Stimulated activated CD4-positive, alpha-beta T cell treated with anti-CD3 and anti-CD28 coated beads, Interleukin-4, amount 100 ng/mL, for 24 hours (primary cell): ENCODE measurements at regions not wholly inside any gene's neighbourhood (a gene's known extent, or its start where the extent isn't known, plus 50 kb on each side); places are given as distances from the start of the nearest gene placed in this dataset.

ENCODE experiments used
- DNase-seq: peaks from one replicate; pipeline ENCODE4 v3.0.0-alpha.2; 2020

DNA sequence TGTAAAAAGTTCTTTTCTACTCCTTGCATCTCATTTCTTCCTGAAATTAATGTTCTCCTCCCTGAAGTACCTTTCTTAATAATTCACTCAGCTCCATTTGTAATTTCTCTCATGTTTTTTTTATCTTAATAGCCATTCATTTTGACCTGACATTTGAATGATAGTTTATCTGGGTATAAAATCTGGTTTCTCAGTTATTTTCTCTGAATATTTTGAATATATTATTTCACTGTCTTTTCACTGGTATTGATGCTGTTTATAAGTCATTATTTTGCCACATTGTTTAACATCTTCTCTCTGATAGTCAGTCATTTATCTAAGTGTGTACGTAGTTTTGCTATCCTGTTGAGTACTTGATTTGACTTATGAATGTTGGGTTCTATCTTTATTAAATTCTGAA lies 68.8 kb upstream of the ARHGAP18 start:
- no peak for DNase-seq

DNA sequence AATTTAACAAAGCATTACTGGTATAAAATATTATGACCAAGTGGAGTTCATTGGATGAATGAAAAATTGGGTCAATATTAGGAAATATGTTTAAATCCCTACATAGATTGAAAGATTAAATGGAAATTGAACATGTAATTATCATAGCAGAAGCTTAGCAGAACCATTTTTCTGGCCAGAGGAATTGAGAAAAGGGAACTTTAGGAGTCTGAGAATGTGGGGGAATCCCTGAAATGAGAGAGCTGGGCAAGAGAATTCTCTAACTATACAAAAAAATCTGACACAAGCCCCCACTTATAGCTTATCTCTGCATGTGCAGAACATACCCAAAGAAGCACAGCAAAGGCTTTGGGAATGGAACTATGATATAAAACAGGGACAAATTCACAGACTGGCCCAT lies 67.4 kb upstream of the ARHGAP18 start:
- DNase-seq: no peak

DNA sequence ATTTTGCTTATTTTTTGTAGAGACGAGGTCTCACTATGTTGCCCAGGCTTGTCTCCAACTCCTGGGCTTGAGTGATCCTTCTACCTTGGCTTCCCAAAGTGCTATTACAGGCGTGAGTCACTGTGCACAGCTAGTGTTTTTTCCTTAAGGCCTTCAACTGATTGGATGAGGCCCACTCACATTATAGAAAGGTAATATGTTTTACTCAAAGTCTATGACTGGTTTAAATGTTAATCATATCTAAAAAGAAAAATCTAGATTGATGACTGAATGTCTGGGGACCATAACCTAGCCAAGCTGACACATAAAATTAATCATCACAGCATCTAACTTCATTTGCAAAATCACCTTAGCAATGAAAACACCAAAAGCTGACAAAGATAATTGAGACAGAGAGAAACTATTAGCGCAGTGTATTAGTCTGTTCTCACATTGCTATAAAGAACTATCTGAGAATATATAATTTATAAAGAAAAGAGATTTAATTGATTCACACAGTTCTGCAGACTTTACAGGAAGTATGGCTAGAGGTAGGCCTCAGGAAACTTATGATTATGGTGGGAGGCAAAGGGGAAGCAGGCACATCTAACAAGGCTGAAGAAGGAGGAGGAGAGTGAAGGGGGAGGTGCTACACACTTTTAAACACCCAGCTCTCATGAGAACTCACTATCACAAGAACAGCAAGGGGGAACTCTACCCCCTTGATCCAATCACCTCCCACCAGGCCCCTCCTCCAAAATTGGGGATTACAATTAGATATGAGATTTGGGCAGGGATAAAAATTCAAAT lies 66.8 kb upstream of the ARHGAP18 start:
- no peak for DNase-seq

DNA sequence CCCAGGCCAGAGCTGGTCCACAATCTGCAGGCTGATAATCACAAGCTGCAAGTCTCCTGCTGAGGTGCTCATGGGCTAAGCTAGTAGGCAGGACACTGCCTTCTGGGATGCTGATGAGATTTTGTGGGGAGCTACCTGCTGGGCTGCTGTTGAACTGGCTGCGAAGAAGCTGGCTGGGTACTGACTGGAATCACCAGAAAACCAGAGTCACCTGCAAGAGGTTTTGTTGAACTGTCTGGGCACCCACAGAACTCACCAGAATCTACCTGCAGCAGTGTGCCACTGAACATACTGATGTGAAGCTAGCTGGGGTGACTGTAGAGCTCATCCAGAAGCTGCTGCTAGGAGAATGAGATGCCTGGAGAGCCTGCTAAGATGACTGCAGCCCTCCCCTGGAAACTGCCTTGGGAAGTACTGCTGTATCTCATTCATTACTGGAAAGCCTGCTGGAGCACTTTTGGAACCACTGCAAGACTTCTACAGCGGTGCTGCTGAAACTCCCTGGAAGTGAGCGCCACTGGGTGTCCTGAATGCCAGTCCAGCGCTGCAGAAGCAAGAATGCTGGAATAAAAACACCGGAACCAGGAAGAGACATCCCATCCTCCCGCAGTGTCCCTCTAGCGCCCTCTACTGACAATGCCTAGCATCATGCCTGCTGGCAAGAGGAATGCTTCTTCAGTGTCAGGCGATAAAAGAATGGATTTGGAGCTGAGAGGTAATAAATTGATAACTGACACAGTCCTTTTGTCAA lies 64.9 kb upstream of the ARHGAP18 start:
- peak; percentile 55 for DNase-seq

DNA sequence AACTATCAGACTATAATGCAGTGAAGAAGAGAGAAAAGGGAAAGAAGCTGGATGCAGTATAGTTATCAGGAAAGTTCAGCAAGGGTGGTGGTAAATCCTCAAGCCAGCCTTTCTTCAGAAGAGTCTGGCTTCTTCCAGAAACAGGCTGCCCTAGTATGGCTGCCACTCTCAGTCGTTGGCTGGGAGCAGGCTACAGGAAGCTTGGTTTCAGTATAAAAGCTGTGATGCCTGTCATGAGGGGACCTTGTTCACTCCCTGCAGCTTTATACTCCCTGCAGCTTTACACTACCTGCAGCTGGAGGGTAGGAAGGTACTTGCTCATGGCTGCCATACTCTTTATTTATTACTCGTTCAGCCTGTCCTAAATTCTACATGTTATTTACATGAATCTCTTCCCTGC lies 63.3 kb upstream of the ARHGAP18 start:
- DNase-seq: no peak

DNA sequence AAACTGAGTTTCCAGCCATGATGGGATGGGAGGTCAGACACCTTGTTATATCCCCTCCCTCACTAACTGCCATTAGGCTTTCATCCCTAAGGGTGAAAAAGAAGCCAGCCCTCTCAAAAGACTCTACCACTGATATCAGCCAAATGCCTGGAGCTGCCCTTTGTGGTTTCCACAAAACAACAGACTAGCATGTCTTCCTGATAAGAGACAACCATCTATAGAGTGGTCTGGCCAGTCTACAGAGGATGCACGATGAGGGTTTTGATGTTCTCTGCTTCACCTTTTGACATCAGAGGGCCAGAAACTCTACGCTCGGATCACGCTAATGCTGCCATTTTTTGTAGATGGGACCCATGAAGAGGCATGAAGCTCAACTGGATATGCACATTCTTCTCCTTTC lies 61.7 kb upstream of the ARHGAP18 start:
- DNase-seq: no peak

DNA sequence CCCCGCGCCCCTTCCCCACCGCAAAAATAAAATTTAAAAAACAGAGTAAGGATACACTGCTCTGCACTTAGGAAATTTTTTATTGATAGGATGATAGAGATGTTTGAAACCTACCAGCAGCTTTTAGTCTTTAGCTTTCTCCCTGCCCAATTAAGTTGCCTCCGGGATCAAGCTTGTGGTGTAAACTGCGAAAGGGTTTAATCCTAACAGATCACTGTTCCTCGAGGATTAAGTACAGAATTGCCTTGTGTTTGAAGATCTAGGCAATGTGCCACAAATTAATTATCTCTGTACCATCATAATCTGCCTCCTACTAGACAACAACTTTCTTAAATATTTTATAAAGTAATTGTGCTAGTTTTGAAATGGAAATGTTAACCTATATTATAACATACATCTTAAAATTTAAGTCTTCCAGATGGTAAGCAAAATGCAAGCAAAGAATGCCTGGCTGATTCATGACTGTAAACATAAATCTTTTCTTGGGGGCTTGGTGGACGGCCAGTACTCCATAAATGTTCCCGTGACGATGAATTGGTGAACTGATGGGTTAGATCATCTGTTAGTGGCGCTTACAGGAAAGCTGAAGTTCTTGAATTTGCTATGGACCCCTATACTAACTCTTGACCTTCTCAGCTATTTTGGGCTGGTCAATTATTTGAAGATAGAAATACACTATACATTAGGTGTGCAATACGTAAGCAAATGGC lies 58.0 kb upstream of the ARHGAP18 start:
- no peak for DNase-seq

DNA sequence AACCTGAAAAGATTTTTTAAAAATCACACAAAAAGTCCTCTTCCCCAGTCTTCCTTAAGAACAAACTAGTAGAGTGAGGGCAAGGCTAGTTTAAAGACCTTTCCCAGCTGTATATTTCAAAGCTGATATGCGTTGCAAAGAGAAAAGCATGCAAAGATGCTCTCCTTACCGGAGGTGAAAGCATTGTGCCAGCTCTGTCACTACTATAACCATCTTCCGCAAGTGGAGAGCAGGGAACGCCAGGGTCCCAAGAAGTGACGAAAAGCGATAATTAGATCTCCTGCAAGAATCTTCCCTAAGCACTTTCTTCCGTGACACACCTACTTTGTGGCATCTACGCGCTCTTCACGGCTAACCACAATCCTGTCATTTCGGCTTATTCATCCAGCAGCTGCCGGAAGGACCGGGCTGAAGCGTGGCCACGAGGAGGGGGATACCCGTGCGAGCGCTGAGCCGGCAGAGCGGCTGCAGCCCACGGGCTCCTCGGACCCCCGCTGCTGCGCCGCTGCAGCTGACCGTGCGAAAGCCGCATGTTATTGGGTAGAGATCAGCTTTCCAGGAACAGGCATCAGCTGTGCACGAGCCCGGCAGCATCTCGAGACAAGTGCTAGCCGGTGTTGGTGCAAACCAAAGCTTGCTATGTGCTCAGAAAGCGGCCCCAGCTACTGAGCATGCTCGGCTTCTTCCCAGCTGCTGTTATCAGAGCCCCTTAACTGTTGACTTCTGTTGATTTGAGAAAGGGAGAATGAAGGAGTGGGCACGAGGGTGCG lies 57.2 kb upstream of the ARHGAP18 start:
- peak; percentile 66 for DNase-seq

DNA sequence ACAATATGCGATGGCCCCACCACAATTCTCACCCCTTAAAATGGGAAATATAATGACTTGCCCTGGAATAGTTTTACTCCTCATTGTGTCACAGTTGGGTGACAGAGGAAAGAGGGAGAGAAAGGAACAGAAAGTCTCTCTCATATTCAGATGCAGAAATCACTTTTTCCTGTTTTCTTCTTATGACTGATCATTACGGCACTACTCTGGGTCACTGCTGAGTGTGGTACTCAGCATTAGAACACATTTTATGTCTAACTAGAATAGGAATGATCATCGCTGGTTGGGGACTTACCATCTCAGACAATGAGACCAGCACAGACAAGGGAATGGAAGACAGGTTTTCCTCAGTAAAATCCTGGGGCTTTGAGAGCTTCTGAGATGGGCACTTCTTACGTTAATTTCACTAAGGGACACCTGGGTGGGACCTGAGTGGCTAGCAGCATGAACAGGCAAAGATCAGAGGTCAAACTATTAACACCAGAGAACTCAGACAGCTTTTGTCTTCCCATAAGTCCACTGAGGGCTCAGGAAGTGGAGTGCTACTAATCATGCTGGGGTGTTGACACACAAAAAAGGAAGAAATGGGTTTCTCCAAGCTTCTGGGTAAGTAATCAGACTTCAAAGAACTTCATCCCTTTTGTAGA lies 54.9 kb upstream of the ARHGAP18 start:
- no peak for DNase-seq

DNA sequence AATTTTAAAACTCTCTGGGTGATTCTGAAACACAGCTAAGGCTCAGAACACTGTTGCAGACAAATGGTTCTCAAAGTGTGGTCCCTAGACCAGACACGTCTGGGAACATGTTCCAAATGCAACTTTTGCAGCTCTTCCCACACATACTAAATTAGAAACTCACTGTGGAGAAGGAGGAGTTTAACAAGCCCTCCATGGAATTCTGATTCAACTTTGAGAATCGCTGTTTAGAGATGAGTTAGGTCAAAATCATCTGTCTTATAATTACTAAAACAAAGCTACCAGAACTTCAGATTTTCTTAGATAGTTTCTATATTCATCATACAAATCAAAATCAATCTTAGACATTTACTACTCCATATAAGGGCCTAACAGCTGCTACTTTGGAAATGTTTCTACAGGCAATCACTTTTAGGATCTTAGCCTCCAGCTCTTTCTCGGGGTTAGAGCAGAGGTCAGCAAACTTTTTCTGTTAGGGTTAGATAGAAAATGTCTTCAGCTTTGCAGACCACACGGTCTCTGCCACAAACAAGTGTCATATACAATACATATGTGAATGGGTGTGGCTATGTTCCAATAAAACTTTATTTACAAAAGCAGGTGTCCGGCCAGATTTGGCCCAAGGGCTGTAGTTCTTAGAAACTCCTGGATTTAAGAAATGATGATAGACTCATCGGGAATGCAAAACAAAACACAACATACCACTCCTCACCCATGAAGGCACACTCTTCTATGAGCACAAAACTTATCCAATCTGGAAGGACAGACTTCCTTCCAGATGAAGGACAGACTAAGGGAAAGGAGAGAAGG lies 50.0 kb upstream of the ARHGAP18 start:
- DNase-seq: no peak
